ENCODE measurements at regions not wholly inside any gene's neighbourhood (a gene's known extent, or its start where the extent isn't known, plus 50 kb on each side); places are given as distances from the start of the nearest gene placed in this dataset.

DNA sequence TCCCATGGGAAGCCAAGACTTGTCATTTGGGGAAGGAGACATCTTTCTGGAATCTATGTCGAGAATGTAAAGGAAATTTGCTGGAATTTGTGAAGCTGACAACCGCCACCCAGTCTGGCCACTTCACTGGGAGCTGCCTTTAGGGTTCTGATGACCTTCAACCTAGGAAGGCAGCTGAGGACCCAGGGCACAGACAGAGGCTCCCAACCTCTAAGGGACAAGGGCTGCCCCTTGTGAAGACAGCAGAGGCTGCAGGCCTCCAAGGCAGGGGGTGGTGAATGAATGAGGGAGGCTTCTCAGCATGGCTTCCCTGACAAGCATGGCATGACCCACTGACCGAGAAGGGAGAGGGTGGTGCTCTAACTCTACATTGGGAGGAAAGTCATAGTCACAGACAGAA lies 128.9 kb upstream of the ASB18 start:
- ATAC-seq: no peak
- Histone ChIP-seq H4K20me1 (ENCODE audit: control insufficient read depth, insufficient read depth) (no peaks in the 10 kb centered on the region), H3K9me3 (replicated peaks; ENCODE audit: control insufficient read depth, insufficient read depth, low read length) (no peaks in the 10 kb centered on the region), H3K4me2 (ENCODE audit: control insufficient read depth, insufficient read depth) (no peak overlapping the region), H3K27me3 (replicated peaks in 1 of 2; ENCODE audit: control insufficient read depth in 2 of 2, insufficient read depth in 2 of 2, low read length in 1 of 2) (peaks cover 0 to 2% of the 10 kb centered on the region in 2 experiments; a peak in 1 of 4 replicates), H3K79me2 (ENCODE audit: control insufficient read depth, insufficient read depth, low read length) (no peaks in the 10 kb centered on the region), H2AFZ (ENCODE audit: control insufficient read depth, low read depth, low read length) (no peak overlapping the region), H3K4me1 (ENCODE audit: control insufficient read depth, insufficient read depth, low read length) (no peaks in the 10 kb centered on the region), H3K27ac (ENCODE audit: control insufficient read depth, insufficient read depth) (no peak overlapping the region), H3K4me3 (no peak overlapping the region), H3K9ac (ENCODE audit: control insufficient read depth, insufficient read depth, low read length) (no peak overlapping the region), H3K36me3 (ENCODE audit: control insufficient read depth in 2 of 2, insufficient read depth in 2 of 2, low read length in 1 of 2) (no peaks in the 10 kb centered on the region)
- WGBS (ENCODE audit: insufficient coverage, insufficient replicate concordance, low lambda C conversion rate, missing lambda C conversion rate): 13% methylated on average over 3 of the region's 3 CpGs
- in situ Hi-C loops (cut with MboI): no loop called here
- no TSS peak for BruUV-seq (replicated peaks)
- ChIA-PET CTCF (no interaction called here), RAD21 (ENCODE audit: unreplicated experiment) (no interaction called here), SMC1A (ENCODE audit: uncharacterized antibody, unreplicated experiment) (interaction anchor here (0.6 to 1.2 kb wide), 2 partner anchors 14 to 402 kb away, joined by 3 to 4 read pairs; no protein-coding TSS in a partner anchor), POLR2A (no interaction called here)
- DNase-seq (ENCODE audit: low read depth, low spot score): no peak
- TF ChIP-seq RBBP5 (conservative IDR thresholded peaks at IDR 0.05): no peak
- no peak for TF ChIP-seq SPI1 (IDR thresholded peaks at IDR 0.05; ENCODE audit: borderline replicate concordance, insufficient read depth, low read depth, low read length)
- no peak for TF ChIP-seq PAX8 (IDR thresholded peaks at IDR 0.05)
- no peak for TF ChIP-seq FOXK2 (IDR thresholded peaks at IDR 0.05)
- no peak for TF ChIP-seq NR2C1 (IDR thresholded peaks at IDR 0.05)
- TF ChIP-seq TBL1XR1 (IDR thresholded peaks at IDR 0.05; ENCODE audit: low read depth, low read length): no peak
- TF ChIP-seq MYB (IDR thresholded peaks at IDR 0.05; ENCODE audit: borderline replicate concordance, low read depth, low read length): no peak
- no peak for TF ChIP-seq WRNIP1 (IDR thresholded peaks at IDR 0.05; ENCODE audit: borderline replicate concordance, low read depth, low read length)
- TF ChIP-seq MLLT1 (IDR thresholded peaks at IDR 0.05): no peak
- TF ChIP-seq E2F4 (IDR thresholded peaks at IDR 0.05; ENCODE audit: low read depth, low read length): no peak
- TF ChIP-seq HDAC2 (IDR thresholded peaks at IDR 0.05): no peak
- intact Hi-C loops (cut with micrococcal nuclease; ENCODE audit: unreplicated experiment): no loop called here
- FAIRE-seq: no peak
